ENCODE measurements at regions not wholly inside any gene's neighbourhood (a gene's known extent, or its start where the extent isn't known, plus 50 kb on each side); places are given as distances from the start of the nearest gene placed in this dataset.

- no peak for TF ChIP-seq CTCF (IDR thresholded peaks at IDR 0.05)
- no peak for TF ChIP-seq EZH2 (IDR thresholded peaks at IDR 0.05; ENCODE audit: borderline replicate concordance, insufficient read depth, low read depth, low read length, poor library complexity, severe bottlenecking)
- Histone ChIP-seq H2AFZ (ENCODE audit: insufficient read depth, low read depth, low read length, poor library complexity, severe bottlenecking) (no peak overlapping the region), H3K27ac (ENCODE audit: low read length in 2 of 2) (no peak overlapping the region), H3K4me1 (ENCODE audit: control insufficient read depth in 2 of 2, insufficient read depth in 2 of 2, low read length in 2 of 2) (no peaks in the 10 kb centered on the region), H3K36me3 (replicated peaks in 1 of 2; ENCODE audit: control extremely low read depth in 1 of 2, control insufficient read depth in 1 of 2, extremely low read depth in 1 of 2, insufficient read depth in 2 of 2, low read length in 1 of 2) (no peaks in the 10 kb centered on the region), H3K27me3 (replicated peaks in 1 of 4; ENCODE audit: control extremely low read depth in 1 of 4, control insufficient read depth in 3 of 4, insufficient read depth in 4 of 4, low read length in 3 of 4) (no peaks in the 10 kb centered on the region), H3K4me2 (replicated peaks; ENCODE audit: low read depth, low read length, poor library complexity, severe bottlenecking) (no peak overlapping the region), H4K20me1 (ENCODE audit: control insufficient read depth, insufficient read depth, low read length, poor library complexity, severe bottlenecking) (no peaks in the 10 kb centered on the region), H3K79me2 (ENCODE audit: control insufficient read depth, insufficient read depth, low read length) (no peaks in the 10 kb centered on the region), H3K9me3 (ENCODE audit: control extremely low read depth in 1 of 3, control insufficient read depth in 2 of 3, insufficient read depth in 1 of 3, low read length in 2 of 3) (no peaks in the 10 kb centered on the region), H3K4me3 (ENCODE audit: control extremely low read depth in 1 of 5, extremely low read depth in 1 of 5, insufficient read depth in 1 of 5, low read depth in 2 of 5, low read length in 4 of 5) (no peak overlapping the region), H3K9ac (ENCODE audit: low read length) (no peak overlapping the region)
- no peaks in the 10 kb centered on the region for H3K27me3 Mint-ChIP-seq
- 83% methylated on average over 1 of the region's 2 CpGs for WGBS (ENCODE audit: insufficient coverage)
- ChIA-PET CTCF (no interaction called here), POLR2A (no interaction called here)
- intact Hi-C loops (cut with micrococcal nuclease) = no loop called here
- no peaks in the 10 kb centered on the region for H3K4me1 Mint-ChIP-seq
- ATAC-seq (ENCODE audit: low read depth) = no peak
- H3K4me3 Mint-ChIP-seq = no peak overlapping the region
- no peak for DNase-seq
- no peaks in the 10 kb centered on the region for H3K9me3 Mint-ChIP-seq (ENCODE audit: insufficient read depth)
- no peak overlapping the region for H3K27ac Mint-ChIP-seq
Observed at GRCh38 chr15:53834214-53834613, 74.8 kb upstream of the WDR72 start.

DNA sequence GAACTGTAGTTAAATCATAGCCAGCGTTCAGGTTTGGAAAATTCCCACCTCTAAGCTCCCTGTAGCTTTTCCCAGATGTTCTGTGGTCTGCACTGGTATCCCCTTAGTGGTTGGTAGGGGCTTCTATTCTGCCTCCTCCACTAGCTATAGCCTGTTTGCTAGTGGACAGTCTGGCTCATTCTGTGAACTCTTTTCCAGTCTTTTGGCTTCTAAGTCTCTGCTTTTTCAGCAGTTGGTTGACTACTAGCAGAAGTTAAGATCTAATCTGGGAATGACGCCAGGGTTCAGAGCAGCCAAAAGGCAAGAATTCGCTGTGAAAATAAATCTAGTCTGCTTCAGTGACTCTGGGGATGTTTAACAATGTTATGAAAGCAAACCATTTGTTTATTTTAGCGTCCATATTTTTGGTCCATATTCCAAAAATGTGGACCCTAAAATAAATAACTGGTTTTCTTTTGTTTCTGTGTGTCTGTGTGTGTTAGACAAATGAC is 73.7 kb upstream of the WDR72 start:
- H3K36me3 ChIP-seq (replicated peaks in 1 of 2; ENCODE audit: control extremely low read depth in 1 of 2, control insufficient read depth in 1 of 2, extremely low read depth in 1 of 2, insufficient read depth in 2 of 2, low read length in 1 of 2) = no peaks in the 10 kb centered on the region
- Mint-ChIP-seq H3K27ac (no peak overlapping the region), H3K4me1 (no peaks in the 10 kb centered on the region), H3K9me3 (ENCODE audit: insufficient read depth) (no peaks in the 10 kb centered on the region), H3K4me3 (no peak overlapping the region), H3K27me3 (no peaks in the 10 kb centered on the region)
- ATAC-seq (ENCODE audit: low read depth) (no peak), DNase-seq (no peak)
- CTCF ChIA-PET = no interaction called here
- H3K9ac ChIP-seq (ENCODE audit: low read length) = no peak overlapping the region
- no peaks in the 10 kb centered on the region for H3K79me2 ChIP-seq (ENCODE audit: control insufficient read depth, insufficient read depth, low read length)
- no peak for TF ChIP-seq EZH2 (IDR thresholded peaks at IDR 0.05; ENCODE audit: borderline replicate concordance, insufficient read depth, low read depth, low read length, poor library complexity, severe bottlenecking)
- no peak overlapping the region for H3K4me2 ChIP-seq (replicated peaks; ENCODE audit: low read depth, low read length, poor library complexity, severe bottlenecking)
- 60% methylated on average over 3 of the region's 4 CpGs for WGBS (ENCODE audit: insufficient coverage)
- no peaks in the 10 kb centered on the region for H4K20me1 ChIP-seq (ENCODE audit: control insufficient read depth, insufficient read depth, low read length, poor library complexity, severe bottlenecking)
- POLR2A ChIA-PET = no interaction called here
- H3K4me1 ChIP-seq (ENCODE audit: control insufficient read depth in 2 of 2, insufficient read depth in 2 of 2, low read length in 2 of 2) = no peaks in the 10 kb centered on the region
- no peak overlapping the region for H2AFZ ChIP-seq (ENCODE audit: insufficient read depth, low read depth, low read length, poor library complexity, severe bottlenecking)
- H3K9me3 ChIP-seq (ENCODE audit: control extremely low read depth in 1 of 3, control insufficient read depth in 2 of 3, insufficient read depth in 1 of 3, low read length in 2 of 3) = no peaks in the 10 kb centered on the region
- H3K27me3 ChIP-seq (replicated peaks in 1 of 4; ENCODE audit: control extremely low read depth in 1 of 4, control insufficient read depth in 3 of 4, insufficient read depth in 4 of 4, low read length in 3 of 4) = no peaks in the 10 kb centered on the region
- no peak overlapping the region for H3K27ac ChIP-seq (ENCODE audit: low read length in 2 of 2)
- no peak overlapping the region for H3K4me3 ChIP-seq (ENCODE audit: control extremely low read depth in 1 of 5, extremely low read depth in 1 of 5, insufficient read depth in 1 of 5, low read depth in 2 of 5, low read length in 4 of 5)
- intact Hi-C loops (cut with micrococcal nuclease) = no loop called here
